ENCODE measurements at regions not wholly inside any gene's neighbourhood (a gene's known extent, or its start where the extent isn't known, plus 50 kb on each side); places are given as distances from the start of the nearest gene placed in this dataset.

DNA sequence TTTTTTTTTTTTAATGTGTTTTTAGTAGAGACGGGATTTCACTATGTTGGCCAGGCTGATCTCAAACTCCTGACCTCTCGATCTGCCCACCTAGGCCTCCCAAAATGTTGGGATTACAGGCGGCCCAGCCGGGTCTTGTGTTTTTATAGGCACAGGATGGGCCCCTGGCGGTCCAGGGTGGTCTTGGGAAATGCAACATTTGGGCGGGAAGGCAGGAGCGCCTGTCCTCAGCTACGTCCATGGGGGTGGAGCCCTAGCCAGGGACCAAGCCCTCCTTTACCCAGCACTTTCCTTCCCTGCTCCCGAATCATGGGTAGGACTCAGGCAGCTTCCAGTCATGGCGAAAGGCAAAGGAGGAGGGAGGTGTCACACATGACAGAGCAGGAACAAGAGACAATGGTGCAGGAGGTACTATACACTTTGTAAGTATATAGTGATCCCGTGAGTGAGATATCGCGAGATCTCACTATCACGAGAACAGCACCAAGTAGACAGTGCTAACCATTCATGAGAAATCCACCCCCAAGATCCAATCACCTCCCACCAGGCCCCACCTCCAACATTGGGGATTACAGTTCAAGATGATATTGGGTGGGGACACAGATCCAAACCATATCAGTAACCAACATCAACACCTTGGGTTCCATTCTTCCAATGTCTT lies 226.7 kb upstream of the WSCD1 start:
- CTCF ChIA-PET, result no interaction called here

DNA sequence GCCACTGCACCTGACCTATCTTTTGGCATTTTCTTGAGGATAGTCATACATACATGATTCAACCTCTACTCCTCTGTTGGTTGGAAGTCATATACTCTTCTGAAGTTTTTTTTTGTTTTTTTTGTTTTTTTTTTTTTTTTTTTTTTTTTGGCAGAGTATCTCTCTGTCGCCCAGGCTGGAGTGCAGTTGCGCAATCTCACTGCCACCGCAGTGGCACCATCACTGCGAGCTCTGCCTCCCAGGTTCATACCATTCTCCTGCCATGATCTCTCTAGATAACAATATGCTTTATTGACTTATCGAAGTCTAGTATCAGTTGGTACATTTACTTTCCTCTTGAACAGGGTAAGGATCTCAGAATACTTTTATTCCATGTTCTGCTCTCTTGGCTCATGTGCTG lies 224.2 kb upstream of the WSCD1 start:
- ChIA-PET CTCF (no interaction called here), POLR2A (no interaction called here)

More for the DNA sequence above, 226.7 kb upstream of the WSCD1 start:
- POLR2A ChIA-PET, result no interaction called here

DNA sequence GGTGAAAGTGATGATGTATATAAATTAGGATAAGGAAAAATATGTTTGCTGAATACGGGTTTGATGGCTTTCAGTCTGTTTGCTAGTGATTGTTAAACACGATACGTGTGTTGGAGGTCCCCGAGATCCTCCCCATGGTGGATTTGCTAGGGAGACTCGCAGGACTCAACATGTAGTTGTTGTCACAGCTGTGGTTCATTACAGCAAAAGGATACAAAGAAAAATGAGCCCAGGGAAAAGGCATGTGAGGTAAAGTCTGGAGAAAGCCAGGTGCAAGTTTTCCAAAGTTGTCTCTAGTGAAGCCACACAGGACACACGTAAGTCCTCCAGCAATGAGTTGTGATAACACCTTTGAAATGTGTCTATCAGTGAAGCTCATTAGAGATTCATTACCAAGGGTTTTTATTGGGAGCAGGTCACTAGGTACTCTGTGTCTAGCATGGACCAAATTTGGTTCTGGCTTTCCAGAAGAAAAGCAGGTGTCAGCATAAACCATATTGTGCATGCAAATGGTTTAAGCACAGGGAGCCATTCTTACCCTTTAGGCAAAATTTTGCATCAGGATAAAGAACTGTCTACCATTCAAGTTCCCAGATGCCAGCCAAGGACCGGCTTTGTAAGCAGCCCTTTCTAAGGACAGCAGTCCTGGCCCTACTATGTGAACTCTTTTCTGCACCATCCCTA lies 215.2 kb upstream of the WSCD1 start:
- CTCF ChIA-PET, result no interaction called here
- POLR2A ChIA-PET, result no interaction called here

DNA sequence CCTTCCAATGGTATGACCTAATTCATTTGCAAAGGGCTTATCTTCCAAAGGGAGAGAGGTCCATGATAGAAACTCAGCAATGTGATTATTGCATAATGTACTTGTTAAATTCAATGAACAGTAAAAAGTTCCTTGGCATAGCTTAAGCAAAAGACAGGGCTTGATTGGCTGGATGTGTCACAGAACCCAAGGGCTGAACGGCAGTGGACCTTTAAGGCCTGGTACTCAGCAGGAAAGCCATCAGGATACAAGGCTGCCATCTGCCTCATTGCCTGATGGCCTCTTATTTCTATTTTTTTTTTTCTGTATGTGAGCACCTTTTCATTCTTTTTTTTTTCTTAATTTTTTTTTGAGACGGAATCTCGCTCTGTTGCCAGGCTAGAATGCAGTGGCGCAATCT lies 208.9 kb upstream of the WSCD1 start:
- ChIA-PET CTCF (no interaction called here), POLR2A (no interaction called here)

DNA sequence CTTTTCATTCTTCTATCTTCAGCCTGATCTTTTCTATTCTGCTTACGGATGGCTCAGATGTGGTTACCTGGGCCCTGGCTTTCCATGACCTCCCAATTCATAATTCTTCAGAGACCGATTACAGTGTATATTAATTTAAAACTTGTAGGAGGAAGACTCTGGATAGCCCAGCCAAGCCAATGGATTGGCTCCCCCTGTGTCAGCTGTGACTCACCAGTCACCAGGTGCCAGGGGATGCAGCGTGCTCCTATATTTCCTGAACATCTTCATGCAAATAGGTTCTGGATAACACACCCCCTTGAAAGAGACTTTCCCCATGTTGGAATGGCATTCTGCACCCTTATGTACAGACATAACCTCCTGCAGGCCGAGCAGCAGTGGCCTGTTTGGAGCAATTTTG lies 208.3 kb upstream of the WSCD1 start:
- CTCF ChIA-PET, result no interaction called here

DNA sequence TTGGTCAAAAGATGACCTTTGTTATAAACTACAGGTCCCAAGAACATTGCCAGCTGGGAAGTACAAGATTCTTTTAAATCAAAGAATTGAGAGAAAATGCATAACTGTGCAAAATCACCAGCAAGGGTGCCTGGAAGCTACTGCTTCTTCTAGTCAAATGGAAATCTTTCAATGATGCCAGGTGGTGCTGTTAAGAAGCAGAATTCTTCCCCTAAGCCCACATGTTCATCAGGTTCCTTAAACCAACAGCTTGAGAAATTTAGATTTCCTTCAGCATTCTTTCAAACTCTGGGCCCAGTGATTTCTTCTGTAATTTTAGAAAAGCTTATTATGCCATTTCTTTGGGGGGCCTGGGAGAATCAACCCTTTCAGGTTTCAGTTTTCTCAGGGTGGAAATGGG lies 207.8 kb upstream of the WSCD1 start:
- ChIA-PET POLR2A (interaction anchor here (0.6 kb wide), 1 partner anchor 307 kb away, joined by 3 read pairs; no protein-coding TSS in a partner anchor), CTCF (no interaction called here)

More for the DNA sequence above, 208.3 kb upstream of the WSCD1 start:
- POLR2A ChIA-PET, result interaction anchor here (0.6 kb wide), 1 partner anchor 307 kb away, joined by 3 read pairs; no protein-coding TSS in a partner anchor

DNA sequence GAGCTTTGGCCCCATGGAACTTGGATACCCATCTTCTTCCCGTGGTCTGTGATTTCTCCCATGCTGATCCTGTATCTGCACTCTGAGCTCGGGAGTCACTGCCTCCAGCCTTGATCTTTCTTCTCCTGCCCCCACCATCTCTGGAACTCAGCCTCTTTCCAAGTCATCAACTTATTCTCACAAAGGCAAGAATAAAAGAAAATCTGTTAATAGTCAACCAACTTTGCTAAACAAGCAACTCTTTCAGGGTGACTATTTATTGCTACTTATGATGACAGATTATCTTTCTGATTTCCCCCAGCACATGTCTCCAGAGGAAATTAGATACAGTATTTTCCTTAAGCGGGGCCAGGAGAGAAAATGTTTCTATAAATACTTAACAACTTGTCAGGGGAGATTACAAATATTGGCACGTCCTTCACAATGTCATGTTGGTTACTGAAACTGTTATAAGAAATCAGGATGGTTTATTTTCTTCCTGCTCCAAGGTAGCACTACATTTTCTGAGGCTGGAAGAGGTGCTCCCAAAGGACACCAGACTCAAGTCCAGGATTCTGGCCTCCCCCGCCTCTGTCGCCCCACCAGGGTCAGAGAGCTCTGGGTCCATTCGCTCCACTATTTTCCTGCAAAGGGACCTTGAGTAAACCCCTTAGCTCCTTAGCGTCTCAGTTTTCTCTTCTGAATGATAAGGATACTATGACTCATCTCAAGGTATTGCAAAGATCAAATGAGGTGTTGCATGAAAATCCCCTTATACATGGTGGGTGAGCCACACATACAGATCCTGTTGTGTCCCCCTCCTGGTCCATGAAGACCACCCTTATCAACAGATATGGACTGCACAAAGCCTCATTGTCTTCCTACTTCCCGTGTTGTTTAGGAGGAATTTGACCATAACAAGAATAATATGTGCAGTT lies 205.2 kb upstream of the WSCD1 start:
- POLR2A ChIA-PET, result interaction anchor here (0.7 kb wide), 1 partner anchor 261 kb away, joined by 3 read pairs; no protein-coding TSS in a partner anchor
- CTCF ChIA-PET, result no interaction called here

DNA sequence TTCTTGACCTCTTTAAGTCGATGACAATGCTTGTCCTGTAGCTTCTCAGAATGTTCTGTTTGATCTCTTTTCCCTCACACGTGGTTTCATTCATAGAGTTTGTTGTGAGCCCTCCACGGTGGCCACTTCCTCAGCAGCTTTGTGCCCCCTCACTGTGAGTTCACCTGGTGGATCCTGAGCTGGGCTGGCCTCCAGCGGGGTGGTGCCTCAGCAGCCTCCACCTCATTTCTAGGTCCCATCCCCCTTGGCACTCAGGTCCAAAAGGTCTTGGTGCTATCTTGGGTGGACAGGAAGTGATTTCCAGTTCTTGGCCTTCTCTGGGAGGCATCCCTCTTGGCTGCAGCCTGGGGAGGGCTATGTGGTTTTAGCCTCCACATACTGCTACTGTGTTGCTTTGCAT lies 203.2 kb upstream of the WSCD1 start:
- CTCF ChIA-PET, result no interaction called here
- POLR2A ChIA-PET, result no interaction called here

DNA sequence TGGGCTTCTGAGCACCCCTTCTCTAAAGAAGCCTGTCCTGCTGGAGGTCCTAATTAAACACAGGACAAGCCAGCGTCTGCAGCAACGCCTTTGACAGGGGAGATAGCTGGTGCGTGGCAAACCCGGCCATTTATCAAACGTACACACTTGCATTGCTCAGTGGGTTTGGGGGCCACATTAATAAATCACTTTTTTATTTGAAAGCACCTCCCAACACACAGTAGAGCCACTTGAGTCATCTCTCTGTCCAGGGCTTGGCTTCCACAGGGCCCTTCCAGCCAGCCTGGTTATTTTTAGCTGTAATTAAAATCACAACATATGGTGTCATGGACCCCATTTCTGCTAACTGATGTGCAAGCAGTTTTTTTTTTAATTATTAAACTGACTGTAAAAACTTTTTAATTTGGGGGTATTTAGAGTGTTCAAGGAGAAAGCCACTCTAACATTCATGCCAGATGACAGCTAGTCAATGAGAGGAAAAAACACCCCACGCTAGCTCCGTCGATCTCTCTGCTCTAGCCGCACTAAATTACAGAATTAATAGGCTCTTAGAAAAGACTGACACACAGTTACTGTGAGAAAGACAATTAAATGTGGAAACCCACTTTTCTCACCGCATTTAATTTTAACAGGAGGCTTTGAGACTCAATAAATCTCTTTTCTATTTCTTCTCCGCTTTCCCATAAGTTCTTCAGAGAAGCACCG lies 201.0 kb upstream of the WSCD1 start:
- ChIA-PET POLR2A (no interaction called here), CTCF (no interaction called here)

DNA sequence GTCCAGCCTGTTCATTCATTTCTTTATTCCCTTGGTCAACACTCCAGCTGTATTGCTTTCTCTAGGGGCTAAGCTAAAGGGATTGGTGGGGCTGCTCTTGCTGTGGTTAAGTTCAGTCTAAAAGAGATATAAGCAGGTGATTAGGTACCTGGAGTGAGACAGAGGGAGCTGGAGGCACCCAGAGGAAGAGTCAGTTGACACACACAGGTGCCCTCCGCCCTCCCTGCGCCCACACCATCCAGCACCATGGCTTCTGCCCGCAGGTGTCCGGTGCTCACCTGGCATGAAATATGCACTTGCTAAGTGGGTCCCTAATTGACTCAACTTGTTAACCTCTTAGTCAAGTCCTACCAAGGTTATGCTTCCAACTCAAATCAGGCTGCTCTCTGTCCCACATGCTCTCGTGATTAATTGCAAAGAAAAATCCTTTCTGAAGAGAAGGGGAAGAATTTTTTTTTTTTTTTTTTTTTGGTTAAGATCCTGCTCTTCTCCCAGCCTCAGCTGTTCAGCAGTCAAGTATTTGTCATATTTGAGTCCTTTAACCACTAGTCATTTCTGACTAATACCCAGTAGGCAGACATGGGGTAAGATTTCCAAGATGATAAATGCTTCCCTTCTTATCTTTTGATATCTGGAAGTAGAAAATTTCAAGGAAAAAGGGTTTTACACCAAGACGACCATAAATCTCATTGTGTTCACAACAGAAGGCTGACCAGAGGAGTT lies 199.8 kb upstream of the WSCD1 start:
- POLR2A ChIA-PET, result no interaction called here
- CTCF ChIA-PET, result no interaction called here

DNA sequence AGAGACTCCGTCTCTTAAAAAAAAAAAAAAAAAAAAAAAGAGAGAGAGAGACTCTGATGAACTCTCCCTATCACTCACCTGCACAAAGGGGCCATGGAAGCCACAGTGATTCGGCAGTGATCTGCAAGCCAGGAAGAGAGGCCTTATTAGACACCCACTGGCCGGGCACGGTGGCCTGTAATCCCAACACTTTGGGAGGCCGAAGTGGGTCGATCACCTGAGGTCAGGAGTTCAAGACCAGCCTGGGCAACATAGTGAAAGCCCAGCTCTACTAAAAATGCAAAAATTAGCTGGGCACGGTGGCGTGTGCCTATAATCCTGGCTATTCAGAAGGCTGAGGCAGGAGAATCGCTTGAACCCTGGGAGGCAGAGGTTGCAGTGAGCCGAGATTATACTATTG lies 198.5 kb upstream of the WSCD1 start:
- ChIA-PET POLR2A (no interaction called here), CTCF (no interaction called here)

DNA sequence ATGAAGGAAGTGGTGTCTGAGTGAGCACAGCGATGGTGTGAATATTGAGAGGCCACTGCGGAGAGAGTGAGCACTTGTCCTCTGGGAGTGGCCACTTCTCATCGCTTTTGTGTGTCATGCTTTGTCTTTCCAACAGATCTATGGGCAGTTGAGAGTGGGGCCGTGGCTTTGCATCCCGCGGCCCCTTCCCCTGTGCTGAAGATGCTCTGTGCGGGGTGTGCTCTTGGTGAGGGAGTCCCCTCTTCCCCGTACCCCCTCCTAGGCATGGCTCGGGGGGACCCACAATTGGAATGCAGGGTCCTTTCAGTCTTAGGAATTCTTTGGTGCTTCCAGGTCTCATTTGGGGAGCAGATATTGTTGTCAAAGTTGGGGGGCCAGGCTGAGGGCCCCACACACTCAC lies 197.3 kb upstream of the WSCD1 start:
- CTCF ChIA-PET, result no interaction called here
- POLR2A ChIA-PET, result no interaction called here

DNA sequence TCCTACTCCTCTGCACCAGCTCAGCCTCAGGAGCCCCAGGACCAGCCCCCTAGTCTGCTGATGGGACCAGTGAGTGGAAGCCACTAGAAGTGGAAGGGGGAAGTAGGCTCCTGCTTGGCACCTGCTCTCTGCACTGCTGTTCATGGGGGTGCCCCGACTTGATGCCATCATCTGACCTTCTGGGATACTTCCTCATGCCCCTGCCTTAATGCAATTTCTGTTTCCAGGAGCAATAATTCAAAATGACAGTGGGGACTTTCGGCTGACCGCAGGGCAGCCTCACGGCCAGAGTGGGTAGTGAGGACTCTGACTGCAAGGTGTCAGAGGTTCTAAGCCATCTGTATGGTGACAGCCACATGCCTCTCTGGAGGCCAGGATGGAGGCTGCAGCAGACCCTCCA lies 196.4 kb upstream of the WSCD1 start:
- CTCF ChIA-PET, result no interaction called here
- POLR2A ChIA-PET, result no interaction called here

DNA sequence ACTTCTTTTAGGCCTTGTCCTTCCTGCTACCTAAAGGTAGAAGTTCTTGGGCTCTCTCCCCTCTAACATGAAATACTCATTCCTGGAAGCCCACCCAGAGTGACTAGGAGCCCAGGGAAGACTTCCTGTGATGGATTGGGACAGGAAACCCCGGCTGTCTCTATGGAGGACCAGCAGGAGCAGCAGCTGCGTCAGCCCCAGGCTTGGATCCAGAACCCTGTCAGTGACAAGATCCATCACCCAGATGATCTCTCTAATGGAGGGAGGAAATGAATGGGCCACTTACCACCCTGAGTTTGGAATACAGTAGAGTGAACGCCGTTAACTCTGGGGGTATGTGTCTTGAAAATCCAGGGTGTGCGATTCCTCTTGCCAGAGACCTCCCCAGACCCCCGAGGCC lies 195.7 kb upstream of the WSCD1 start:
- POLR2A ChIA-PET, result no interaction called here
- CTCF ChIA-PET, result no interaction called here

DNA sequence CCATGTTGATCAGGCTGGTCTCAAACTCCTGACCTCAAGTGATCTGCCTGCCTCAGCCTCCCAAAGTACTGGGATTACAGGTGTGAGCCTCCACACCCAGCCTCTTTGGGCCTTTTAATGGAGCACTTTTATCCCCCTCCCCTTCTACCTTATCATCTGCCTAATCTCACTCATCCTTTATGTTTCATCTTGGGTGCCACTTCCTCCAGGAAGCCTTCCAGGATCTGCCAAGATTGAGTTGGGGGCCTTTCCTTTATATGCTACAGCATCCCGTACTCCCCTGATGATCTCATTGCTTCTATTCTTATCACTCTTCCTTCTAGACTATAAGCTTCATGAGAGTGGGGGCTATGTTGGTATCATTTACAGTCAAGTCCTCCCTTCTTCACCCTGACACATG lies 192.8 kb upstream of the WSCD1 start:
- ChIA-PET CTCF (no interaction called here), POLR2A (no interaction called here)

DNA sequence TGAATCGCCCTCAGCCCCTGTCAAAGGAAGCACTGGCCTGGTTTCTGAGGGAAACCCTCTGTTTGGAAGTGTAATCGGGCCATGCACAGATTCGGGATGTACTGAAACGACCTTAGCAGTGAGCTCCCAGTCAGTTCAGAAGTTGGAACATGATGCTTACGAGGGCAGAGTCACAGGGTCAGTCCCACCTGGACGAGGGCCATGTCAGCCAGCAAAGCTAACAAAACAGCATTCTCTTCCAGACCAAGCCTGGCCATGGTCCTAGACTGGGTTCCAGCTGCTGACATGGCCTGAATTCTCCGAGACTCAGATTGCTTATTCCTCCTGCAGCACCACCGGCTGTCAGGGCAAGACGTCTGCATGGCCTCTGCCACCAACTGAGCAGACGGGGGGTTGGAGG lies 192.2 kb upstream of the WSCD1 start:
- CTCF ChIA-PET, result no interaction called here
- POLR2A ChIA-PET, result no interaction called here

DNA sequence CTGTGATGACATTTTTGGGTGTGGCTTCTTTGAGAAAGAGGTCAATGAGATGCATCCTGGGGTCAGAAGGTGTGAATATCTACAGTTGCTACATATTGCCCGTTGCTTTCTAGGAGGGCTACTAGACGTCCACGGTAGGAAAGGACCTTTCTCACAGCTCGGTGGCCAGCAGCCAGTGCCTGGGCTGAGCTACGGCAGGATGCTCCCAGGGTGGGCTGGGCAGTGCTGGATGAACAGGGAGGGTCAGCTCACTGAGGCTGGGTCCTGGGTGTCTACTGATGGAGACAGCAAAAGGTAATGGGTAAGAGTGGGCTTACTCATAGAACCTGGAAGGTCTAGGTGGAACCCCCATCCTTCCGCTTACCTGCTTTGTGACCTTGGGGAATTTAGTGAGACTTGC lies 188.3 kb upstream of the WSCD1 start:
- POLR2A ChIA-PET, result no interaction called here
- CTCF ChIA-PET, result no interaction called here

DNA sequence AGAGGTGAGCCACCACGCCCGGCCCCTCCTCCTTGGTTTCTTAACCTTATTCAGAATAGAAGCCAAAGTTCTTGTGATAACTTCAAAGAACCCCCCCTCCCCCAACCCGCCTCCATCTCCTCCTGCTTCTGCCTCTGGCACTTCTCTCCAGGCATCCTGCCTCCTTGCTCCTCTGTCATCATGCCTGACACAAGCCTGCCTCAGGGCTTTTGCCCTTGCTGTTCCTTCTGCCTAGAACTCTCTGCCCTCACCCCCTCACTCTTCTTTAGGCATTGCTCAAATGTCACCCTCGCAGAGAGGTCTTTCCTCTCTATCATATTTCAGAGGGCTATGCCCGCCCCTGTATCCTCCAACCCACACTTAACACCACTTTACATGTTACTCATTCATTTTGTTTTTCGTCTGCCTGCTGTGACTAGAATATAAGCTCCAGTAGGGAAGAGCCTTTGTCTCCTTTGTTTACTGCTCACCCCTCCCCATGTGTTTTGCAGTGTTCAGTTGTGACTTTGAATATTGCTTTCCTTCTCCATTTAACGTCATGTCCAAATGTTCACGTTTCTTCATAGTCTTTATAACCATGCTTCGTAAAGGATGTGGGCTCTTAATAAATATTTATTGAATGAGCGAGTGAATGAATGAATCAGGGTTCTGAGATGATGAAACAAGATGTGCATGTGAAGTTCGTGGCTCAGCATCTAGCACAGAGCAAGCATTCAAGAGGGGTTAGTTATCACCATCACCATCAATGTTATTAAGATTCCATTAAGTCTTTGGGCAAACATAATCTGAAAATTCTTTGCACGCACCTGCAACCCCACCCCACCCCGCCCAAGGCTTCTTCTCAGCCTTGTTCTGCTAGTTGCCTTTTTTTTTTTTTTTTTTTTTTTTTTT lies 186.2 kb upstream of the WSCD1 start:
- ChIA-PET POLR2A (no interaction called here), CTCF (no interaction called here)

DNA sequence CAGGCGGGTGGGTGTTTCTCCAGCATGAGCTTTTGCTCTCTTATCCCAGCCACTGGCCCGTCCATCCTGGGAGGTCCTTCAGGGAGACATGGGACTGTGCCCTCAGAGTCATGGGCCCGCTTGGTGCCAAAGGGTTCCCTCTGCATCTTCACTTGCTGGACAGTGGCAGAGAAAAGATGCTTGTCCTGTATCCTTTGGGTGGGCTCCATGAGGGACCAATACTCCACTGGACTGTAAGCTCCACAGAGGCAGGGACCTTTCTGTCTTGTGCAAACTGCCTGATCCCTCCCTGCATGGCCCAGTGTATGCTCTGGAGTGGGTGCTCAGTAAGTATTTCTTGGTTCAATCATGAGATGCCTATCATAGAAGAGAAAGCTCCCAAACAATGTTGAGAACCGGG lies 184.8 kb upstream of the WSCD1 start:
- CTCF ChIA-PET, result no interaction called here
- POLR2A ChIA-PET, result no interaction called here
